HUES64 (cell line): ENCODE measurements at regions not wholly inside any gene's neighbourhood (a gene's known extent, or its start where the extent isn't known, plus 50 kb on each side); places are given as distances from the start of the nearest gene placed in this dataset.

Experiments
- H3K27ac ChIP-seq: 2 replicates; pipeline ENCODE4 v1.7.0; 2013; ENCODE audit warnings: low read depth, low read length, inconsistent platforms
- H3K27me3 ChIP-seq: 2 replicates; pipeline ENCODE4 v1.6.1; 2013; ENCODE audit warnings: mild to moderate bottlenecking, low read length; ENCODE audit not compliant: insufficient read depth
- H3K36me3 ChIP-seq: 2 replicates; pipeline ENCODE4 v1.6.1; 2013; ENCODE audit warnings: mild to moderate bottlenecking, low read length; ENCODE audit not compliant: insufficient read depth
- H3K4me1 ChIP-seq: 2 replicates; pipeline ENCODE4 v1.6.1; 2013; ENCODE audit warnings: mild to moderate bottlenecking, low read length, moderate library complexity; ENCODE audit not compliant: insufficient read depth
- H3K4me3 ChIP-seq: 2 replicates; pipeline ENCODE4 v1.5.1; 2013; ENCODE audit warnings: mild to moderate bottlenecking, low read length, moderate library complexity
- H3K9ac ChIP-seq: 2 replicates; pipeline ENCODE4 v1.6.1; 2013; ENCODE audit warnings: mild to moderate bottlenecking, low read depth, low read length
- H3K9me3 ChIP-seq: 2 replicates; pipeline ENCODE4 v1.6.1; 2013; ENCODE audit warnings: low read depth, low read length; ENCODE audit not compliant: insufficient read depth
- WGBS: fragments of 150-250, 120-280 bp; methylation state at CpG from one replicate; pipeline ENCODE4 v1.1.7; 2013; ENCODE audit warnings: missing lambda C conversion rate; 5-methylcytosine and 5-hydroxymethylcytosine counted together

DNA sequence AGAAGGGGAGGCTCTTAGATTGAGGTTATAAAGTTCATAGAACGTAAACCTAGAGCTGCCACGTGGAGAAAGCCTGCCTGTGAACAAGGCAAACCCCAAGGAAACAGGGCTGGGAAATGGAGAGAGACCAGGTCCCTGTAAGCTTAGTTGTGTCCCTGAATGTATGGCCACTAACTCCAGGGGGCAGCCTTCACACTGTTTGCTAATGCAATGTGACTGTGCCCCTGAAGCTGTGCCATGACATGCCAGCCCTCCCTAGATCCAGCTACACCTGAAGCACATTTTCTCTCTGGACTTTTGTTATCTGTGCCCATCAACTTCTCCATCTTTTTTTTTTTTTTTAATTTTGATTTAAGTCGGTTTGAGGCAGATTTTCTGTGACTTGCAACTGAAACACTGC lies 60.6 kb upstream of the TMCC3 start:
- Histone ChIP-seq H3K9me3 (no peaks in the 10 kb centered on the region), H3K4me3 (no peak overlapping the region), H3K36me3 (no peaks in the 10 kb centered on the region), H3K4me1 (no peaks in the 10 kb centered on the region), H3K27ac (no peak overlapping the region), H3K9ac (no peak overlapping the region), H3K27me3 (no peaks in the 10 kb centered on the region)
- 68% methylated on average over 3 of the region's 3 CpGs for WGBS

DNA sequence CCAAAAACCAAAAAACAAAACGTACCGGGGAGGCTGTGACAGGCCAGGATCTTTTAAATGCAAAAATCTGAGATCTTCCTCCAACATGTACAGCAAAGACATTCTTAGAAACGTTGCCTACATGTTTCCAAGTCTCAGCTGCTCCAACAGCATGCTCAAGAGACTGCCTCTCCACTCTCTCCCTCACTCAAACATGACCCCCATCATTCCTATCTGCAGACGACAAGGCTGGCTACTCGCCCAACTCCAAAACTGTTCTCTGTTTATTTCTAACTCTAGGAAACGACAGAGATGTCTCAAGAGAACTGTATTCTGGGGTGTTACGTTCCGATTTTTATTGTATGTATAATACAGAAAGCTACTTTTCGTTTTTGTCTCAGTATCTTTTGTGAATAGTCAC lies 57.5 kb upstream of the TMCC3 start:
- 85% methylated on average over 9 of the region's 9 CpGs for WGBS
- H3K36me3 ChIP-seq: no peaks in the 10 kb centered on the region
- no peaks in the 10 kb centered on the region for H3K9me3 ChIP-seq
- no peak overlapping the region for H3K4me3 ChIP-seq
- H3K4me1 ChIP-seq: peaks cover 7% of the 10 kb centered on the region; the same call in 1 of the 2 replicates
- no peaks in the 10 kb centered on the region for H3K27me3 ChIP-seq
- H3K27ac ChIP-seq: no peak overlapping the region
- H3K9ac ChIP-seq: no peak overlapping the region

DNA sequence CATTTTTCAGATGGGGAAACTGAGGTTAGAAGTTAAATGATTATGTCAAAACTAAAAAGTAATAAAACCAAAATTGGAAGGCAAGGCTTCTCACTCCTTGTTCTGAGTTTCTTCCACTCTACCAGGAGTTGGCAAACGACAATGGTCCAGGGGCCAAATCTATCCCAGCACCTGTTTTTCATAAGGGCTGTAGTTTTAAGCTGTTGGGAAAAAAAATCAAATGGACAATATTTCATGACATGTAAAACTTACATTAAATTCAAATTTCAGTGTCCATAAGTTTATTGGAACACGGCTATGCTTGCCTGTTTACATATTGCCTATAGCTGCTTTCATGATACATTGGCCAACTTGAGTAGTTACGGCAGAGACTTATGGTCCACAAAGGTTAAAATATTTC lies 56.7 kb upstream of the TMCC3 start:
- peaks cover 7% of the 10 kb centered on the region; the same call in 1 of the 2 replicates for H3K4me1 ChIP-seq
- no peaks in the 10 kb centered on the region for H3K36me3 ChIP-seq
- no peaks in the 10 kb centered on the region for H3K9me3 ChIP-seq
- H3K27ac ChIP-seq: no peak overlapping the region
- 92% methylated on average over 3 of the region's 3 CpGs for WGBS
- H3K4me3 ChIP-seq: no peak overlapping the region
- no peak overlapping the region for H3K9ac ChIP-seq
- H3K27me3 ChIP-seq: no peaks in the 10 kb centered on the region

DNA sequence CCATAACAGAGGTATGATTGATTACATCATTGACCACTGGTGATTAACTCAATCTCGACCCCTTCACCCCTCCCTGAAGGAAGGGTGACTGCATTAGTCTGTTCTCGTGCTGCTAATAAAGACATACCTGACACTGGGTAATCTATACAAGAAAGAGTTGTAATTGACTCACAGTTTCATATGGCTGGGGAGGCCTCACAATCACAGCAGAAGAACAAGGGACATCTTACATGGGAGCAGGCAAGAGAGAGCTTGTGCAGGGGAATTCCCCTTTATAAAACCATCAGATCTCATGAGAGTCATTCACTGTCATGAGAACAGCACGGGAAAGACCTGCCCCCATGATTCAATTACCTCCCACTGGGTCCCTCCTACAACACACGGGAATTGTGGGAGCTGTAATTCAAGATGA lies 55.9 kb upstream of the TMCC3 start:
- no peak overlapping the region for H3K4me3 ChIP-seq
- no peaks in the 10 kb centered on the region for H3K27me3 ChIP-seq
- 67% methylated on average over 4 of the region's 4 CpGs for WGBS
- H3K4me1 ChIP-seq: peaks cover 7% of the 10 kb centered on the region; the same call in 1 of the 2 replicates
- no peak overlapping the region for H3K27ac ChIP-seq
- H3K9ac ChIP-seq: no peak overlapping the region
- H3K9me3 ChIP-seq: no peaks in the 10 kb centered on the region
- H3K36me3 ChIP-seq: no peaks in the 10 kb centered on the region

DNA sequence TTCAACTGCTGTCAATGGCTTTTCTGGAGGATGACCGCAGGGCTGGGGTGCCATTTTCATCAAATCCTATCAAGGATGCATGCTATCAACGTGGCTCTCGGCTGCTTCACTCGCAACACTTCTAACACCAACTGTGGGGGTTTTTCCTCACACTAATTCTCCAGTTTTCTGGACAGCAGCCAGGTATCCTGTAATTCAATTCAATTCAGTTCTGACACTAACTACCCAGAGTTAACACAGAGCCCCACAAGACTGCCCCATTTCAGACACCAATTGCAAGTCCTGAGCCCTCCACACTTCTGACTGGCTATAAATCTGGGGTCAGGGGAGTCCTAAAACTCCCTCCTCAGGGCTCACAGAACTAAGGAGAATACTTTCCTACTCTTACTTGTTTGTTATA lies 55.3 kb upstream of the TMCC3 start:
- H3K27me3 ChIP-seq: no peaks in the 10 kb centered on the region
- no peak overlapping the region for H3K4me3 ChIP-seq

DNA sequence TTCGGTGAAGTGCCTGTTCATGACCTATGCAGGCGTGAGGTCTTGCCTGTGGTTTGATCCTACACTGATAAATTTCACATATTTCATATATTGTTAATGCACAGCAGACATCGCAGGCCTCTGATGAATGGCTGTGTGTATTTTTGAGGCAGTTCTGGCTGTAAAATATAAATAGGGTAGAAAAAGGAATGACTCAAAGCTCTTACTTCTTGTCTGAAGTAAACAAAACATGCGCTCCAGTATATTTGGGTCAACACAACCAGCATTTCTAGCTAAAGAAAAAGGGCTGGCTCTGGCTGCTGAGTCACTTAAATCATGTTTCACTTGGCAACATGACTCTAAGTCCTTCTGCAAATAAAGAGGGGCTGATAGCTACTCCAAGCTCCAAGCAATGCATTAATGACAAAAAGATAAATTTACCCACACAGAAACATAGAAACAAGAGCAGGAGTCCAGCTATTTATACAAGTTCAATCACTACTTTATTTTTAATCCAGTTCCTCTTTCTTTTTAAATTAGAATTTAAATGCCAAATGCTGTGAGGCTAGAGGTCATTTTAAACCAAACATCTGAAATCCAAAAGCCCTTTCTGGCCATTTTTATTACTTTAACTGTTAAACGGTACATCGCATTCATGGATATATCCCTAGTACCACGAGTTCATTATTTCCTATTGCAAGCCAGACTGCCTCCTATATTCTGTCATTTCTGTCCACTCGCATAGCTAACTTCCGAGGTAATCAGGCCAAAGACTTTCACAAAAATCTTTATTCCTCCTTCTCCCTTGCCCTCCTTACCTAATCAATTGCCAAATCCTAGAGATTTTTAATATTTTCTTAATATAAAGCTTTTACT lies 54.3 kb upstream of the TMCC3 start:
- 93% methylated on average over 9 of the region's 9 CpGs for WGBS
- no peak overlapping the region for H3K4me3 ChIP-seq

More for the DNA sequence above, 55.3 kb upstream of the TMCC3 start:
- H3K27ac ChIP-seq: no peak overlapping the region
- H3K4me1 ChIP-seq: peaks cover 7% of the 10 kb centered on the region; the same call in 1 of the 2 replicates
- WGBS: 95% methylated on average over 4 of the region's 4 CpGs
- no peaks in the 10 kb centered on the region for H3K9me3 ChIP-seq
- no peaks in the 10 kb centered on the region for H3K36me3 ChIP-seq
- no peak overlapping the region for H3K9ac ChIP-seq

DNA sequence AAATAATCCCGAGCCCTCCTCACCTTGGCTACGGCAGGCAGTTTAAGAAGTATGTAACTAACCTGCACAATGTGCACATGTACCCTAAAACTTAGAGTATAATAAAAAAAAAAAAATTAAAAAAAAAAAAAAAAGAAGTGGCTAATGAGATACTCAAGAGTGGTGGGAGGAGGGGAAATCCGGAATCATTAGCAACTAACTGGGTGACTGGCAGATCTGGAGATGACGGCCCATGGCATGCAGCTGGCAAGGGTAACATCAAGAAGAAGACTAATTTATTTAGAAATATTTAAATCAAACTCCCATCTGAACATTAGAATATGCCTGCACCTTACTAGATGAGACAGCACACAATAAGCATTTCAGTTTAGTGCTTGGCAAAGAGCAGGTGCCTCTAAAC lies 52.3 kb upstream of the TMCC3 start:
- no peak overlapping the region for H3K4me3 ChIP-seq
- no peaks in the 10 kb centered on the region for H3K9me3 ChIP-seq
- H3K36me3 ChIP-seq: no peaks in the 10 kb centered on the region
- H3K27ac ChIP-seq: no peak overlapping the region
- no peak overlapping the region for H3K9ac ChIP-seq
- WGBS: 98% methylated on average over 4 of the region's 4 CpGs
- H3K4me1 ChIP-seq: peaks cover 7% of the 10 kb centered on the region; the same call in 1 of the 2 replicates
- H3K27me3 ChIP-seq: no peaks in the 10 kb centered on the region

More for the DNA sequence above, 54.3 kb upstream of the TMCC3 start:
- peaks cover 7% of the 10 kb centered on the region; the same call in 1 of the 2 replicates for H3K4me1 ChIP-seq
- no peaks in the 10 kb centered on the region for H3K9me3 ChIP-seq
- H3K27ac ChIP-seq: no peak overlapping the region
- no peaks in the 10 kb centered on the region for H3K27me3 ChIP-seq
- no peak overlapping the region for H3K9ac ChIP-seq
- H3K36me3 ChIP-seq: no peaks in the 10 kb centered on the region

DNA sequence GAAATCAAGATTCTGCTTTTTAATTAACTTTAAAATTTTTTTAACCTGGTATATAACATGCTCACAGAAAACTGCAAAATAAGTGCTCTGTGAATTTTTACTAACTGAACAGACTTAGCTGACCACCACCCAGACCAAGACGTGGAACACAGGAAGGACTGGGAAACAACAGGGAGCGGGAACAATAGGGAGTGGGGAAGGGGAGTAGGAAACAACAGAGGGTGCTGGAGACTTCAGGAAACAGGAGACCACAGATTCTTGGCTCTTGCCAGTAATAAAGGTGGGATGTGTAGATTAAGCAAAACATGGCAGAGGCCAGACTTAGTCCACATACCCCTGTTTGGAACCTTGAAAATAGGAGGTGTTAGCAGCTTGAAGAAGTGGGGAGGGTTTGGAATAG lies 51.4 kb upstream of the TMCC3 start:
- no peak overlapping the region for H3K4me3 ChIP-seq
- no peaks in the 10 kb centered on the region for H3K36me3 ChIP-seq
- H3K27ac ChIP-seq: no peak overlapping the region

DNA sequence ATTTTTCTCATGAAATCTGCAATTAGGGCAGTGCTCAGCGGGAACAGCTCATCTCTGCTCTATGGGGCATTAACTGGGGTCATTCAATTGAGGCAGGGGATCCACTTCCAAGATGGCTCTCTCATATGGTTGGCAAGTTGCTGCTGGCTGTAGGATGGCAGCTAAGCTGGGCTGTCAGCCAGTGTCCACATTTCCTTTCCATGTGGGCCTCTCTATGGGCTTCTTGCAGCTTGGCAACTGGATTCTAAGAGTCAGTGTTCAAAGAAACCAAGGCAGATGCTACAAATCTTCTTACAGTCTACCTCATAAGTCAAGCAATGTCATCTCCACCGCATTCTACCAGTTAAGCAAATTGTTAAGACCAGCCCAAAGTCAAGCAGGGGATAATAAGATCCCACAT lies 50.3 kb upstream of the TMCC3 start:
- 90% methylated on average over 2 of the region's 2 CpGs for WGBS
- Histone ChIP-seq H3K4me1 (peaks cover 7% of the 10 kb centered on the region; the same call in 1 of the 2 replicates), H3K27ac (no peak overlapping the region), H3K9ac (no peak overlapping the region), H3K36me3 (no peaks in the 10 kb centered on the region), H3K9me3 (no peaks in the 10 kb centered on the region), H3K27me3 (no peaks in the 10 kb centered on the region), H3K4me3 (no peak overlapping the region)

More for the DNA sequence above, 51.4 kb upstream of the TMCC3 start:
- 74% methylated on average over 2 of the region's 2 CpGs for WGBS
- H3K9ac ChIP-seq: no peak overlapping the region
- H3K9me3 ChIP-seq: no peaks in the 10 kb centered on the region
- no peaks in the 10 kb centered on the region for H3K27me3 ChIP-seq
- H3K4me1 ChIP-seq: peaks cover 7% of the 10 kb centered on the region; the same call in 1 of the 2 replicates
